Peyer's patch (tissue), 4 donors: ENCODE measurements at regions not wholly inside any gene's neighbourhood (a gene's known extent, or its start where the extent isn't known, plus 50 kb on each side); places are given as distances from the start of the nearest gene placed in this dataset.

Experiments used
- CTCF ChIP-seq, 6 experiments: fragments of 450-650 bp in 4 of 6; fragments of 200-600 bp in 2 of 6; sonication (generic) in 1 of 6; IDR thresholded peaks; one replicate each; pipeline ENCODE4 v1.5.1; 2017 to 2019; ENCODE audit warnings: antibody characterized with exemption in 6 of 6, mild to moderate bottlenecking in 3 of 6, moderate library complexity in 1 of 6
- POLR2A ChIP-seq, 2 donors: fragments of 450-650 bp; IDR thresholded peaks; one replicate each; pipeline ENCODE4 v1.5.1; 2017; ENCODE audit warnings: antibody characterized with exemption in 2 of 2, mild to moderate bottlenecking in 2 of 2, moderate library complexity in 2 of 2

- TF ChIP-seq CTCF (IDR thresholded peaks at IDR 0.05) (no peak), POLR2A (IDR thresholded peaks at IDR 0.05) (no peak)
Observed at GRCh38 chr7:106781007-106781406, 84.1 kb upstream of the PIK3CG start.
